ENCODE measurements at regions not wholly inside any gene's neighbourhood (a gene's known extent, or its start where the extent isn't known, plus 50 kb on each side); places are given as distances from the start of the nearest gene placed in this dataset.

DNA sequence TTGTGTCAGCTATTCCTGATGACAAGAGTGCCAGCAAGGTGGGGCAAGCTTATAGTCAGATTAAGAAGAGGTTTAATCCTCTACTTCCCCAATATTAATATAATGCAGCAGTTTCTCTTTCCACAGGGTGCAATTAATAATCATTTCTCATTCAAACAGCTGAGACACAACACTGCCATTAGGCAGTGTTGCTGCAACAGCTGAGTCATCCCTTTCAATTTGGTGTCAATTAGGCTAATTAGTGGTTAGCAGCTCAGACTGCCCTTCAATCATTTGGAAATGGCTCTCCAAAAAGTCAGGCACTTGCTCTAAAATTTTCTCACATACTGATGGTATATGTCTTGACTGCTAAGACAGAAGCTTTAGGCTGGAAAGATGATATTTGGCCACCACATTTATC lies 265.7 kb upstream of the FAM241A start:
- no peak for TF ChIP-seq TCF12 (IDR thresholded peaks at IDR 0.05; ENCODE audit: low read depth)
- no peak for TF ChIP-seq EGR1 (IDR thresholded peaks at IDR 0.05)
- no peak for TF ChIP-seq ZBTB7A (IDR thresholded peaks at IDR 0.05; ENCODE audit: low read depth)
- TF ChIP-seq USF1 (IDR thresholded peaks at IDR 0.05): no peak
- no peak for TF ChIP-seq CREB1 (IDR thresholded peaks at IDR 0.05; ENCODE audit: low read depth)

DNA sequence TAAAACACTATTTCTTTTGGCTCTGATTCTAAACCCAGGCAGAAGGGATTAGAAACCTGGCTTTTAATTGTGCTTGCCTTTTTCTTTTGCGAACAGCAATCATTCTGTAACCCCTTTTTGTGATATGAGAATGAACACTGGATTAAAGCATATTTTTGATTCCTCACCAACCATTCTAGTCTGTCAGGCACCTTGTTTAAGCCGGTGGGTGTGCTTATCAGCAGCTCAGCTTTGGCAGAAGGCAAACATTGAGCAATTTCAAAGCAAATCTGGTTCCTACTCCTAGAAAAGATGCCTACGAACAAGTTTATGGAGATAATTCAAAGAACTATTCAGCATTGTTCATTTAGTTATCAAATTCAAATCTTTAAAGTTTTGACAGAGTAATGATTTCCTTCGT lies 265.1 kb upstream of the FAM241A start:
- TF ChIP-seq RAD21 (IDR thresholded peaks at IDR 0.05; ENCODE audit: low read depth) (no peak), USF1 (IDR thresholded peaks at IDR 0.05) (no peak), NFIC (IDR thresholded peaks at IDR 0.05) (no peak)

- TF ChIP-seq MAX (IDR thresholded peaks at IDR 0.05) (no peak), NFIC (IDR thresholded peaks at IDR 0.05) (no peak), TCF12 (IDR thresholded peaks at IDR 0.05; ENCODE audit: low read depth) (no peak), ZBTB7A (IDR thresholded peaks at IDR 0.05; ENCODE audit: low read depth) (no peak), TEAD4 (IDR thresholded peaks at IDR 0.05) (no peak), EP300 (IDR thresholded peaks at IDR 0.05; ENCODE audit: borderline replicate concordance) (no peak), FOXM1 (IDR thresholded peaks at IDR 0.05; ENCODE audit: borderline replicate concordance, low read depth) (no peak), RAD21 (IDR thresholded peaks at IDR 0.05; ENCODE audit: low read depth) (no peak), EGR1 (IDR thresholded peaks at IDR 0.05) (no peak), USF1 (IDR thresholded peaks at IDR 0.05) (no peak), CEBPB (IDR thresholded peaks at IDR 0.05) (no peak), CREB1 (IDR thresholded peaks at IDR 0.05; ENCODE audit: low read depth) (no peak), TAF1 (IDR thresholded peaks at IDR 0.05; ENCODE audit: low read depth) (no peak)
- TF ChIP-seq, protein P1, sequence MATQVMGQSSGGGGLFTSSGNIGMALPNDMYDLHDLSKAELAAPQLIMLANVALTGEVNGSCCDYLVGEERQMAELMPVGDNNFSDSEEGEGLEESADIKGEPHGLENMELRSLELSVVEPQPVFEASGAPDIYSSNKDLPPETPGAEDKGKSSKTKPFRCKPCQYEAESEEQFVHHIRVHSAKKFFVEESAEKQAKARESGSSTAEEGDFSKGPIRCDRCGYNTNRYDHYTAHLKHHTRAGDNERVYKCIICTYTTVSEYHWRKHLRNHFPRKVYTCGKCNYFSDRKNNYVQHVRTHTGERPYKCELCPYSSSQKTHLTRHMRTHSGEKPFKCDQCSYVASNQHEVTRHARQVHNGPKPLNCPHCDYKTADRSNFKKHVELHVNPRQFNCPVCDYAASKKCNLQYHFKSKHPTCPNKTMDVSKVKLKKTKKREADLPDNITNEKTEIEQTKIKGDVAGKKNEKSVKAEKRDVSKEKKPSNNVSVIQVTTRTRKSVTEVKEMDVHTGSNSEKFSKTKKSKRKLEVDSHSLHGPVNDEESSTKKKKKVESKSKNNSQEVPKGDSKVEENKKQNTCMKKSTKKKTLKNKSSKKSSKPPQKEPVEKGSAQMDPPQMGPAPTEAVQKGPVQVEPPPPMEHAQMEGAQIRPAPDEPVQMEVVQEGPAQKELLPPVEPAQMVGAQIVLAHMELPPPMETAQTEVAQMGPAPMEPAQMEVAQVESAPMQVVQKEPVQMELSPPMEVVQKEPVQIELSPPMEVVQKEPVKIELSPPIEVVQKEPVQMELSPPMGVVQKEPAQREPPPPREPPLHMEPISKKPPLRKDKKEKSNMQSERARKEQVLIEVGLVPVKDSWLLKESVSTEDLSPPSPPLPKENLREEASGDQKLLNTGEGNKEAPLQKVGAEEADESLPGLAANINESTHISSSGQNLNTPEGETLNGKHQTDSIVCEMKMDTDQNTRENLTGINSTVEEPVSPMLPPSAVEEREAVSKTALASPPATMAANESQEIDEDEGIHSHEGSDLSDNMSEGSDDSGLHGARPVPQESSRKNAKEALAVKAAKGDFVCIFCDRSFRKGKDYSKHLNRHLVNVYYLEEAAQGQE (IDR thresholded peaks at IDR 0.05; ENCODE audit: low read depth): no peak
Measured at GRCh38 chr4:111883557-111883999, 261.7 kb upstream of the FAM241A start.

GRCh38 chr4:111890412-111890811 lies 254.8 kb upstream of the FAM241A start:
- TF ChIP-seq RAD21 (IDR thresholded peaks at IDR 0.05; ENCODE audit: low read depth) (no peak), EGR1 (IDR thresholded peaks at IDR 0.05) (no peak), USF1 (IDR thresholded peaks at IDR 0.05) (no peak), NFIC (IDR thresholded peaks at IDR 0.05) (no peak), TAF1 (IDR thresholded peaks at IDR 0.05; ENCODE audit: low read depth) (no peak), FOXM1 (IDR thresholded peaks at IDR 0.05; ENCODE audit: borderline replicate concordance, low read depth) (no peak), CREB1 (IDR thresholded peaks at IDR 0.05; ENCODE audit: low read depth) (no peak), CEBPB (IDR thresholded peaks at IDR 0.05) (no peak), TEAD4 (IDR thresholded peaks at IDR 0.05) (no peak), EP300 (IDR thresholded peaks at IDR 0.05; ENCODE audit: borderline replicate concordance) (no peak), YY1 (IDR thresholded peaks at IDR 0.05; ENCODE audit: low read depth) (no peak), MAX (IDR thresholded peaks at IDR 0.05) (no peak), TCF12 (IDR thresholded peaks at IDR 0.05; ENCODE audit: low read depth) (no peak)
- TF ChIP-seq, protein P1 (IDR thresholded peaks at IDR 0.05; ENCODE audit: low read depth): no peak

- TF ChIP-seq EGR1 (IDR thresholded peaks at IDR 0.05): no peak
Measured at GRCh38 chr4:111905511-111905910, 239.7 kb upstream of the FAM241A start.

DNA sequence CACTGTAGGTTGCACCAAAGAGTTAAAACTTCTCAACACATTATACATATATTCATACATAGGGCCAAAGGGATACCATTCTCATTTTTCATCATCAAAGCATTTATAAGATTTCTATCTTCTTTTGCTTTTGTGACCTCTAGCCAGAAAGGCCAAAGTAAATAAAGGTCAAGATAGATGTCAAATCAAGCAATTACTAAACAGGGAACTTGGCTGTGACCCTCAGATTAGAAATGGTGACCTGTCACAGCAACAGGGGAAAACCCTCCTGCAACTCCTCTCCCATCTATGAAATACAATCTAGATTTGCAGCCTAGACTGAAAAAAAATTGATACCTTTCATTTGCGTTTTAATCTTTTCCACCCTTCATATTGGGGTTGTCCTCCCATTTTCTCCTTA lies 225.6 kb upstream of the FAM241A start:
- TF ChIP-seq TEAD4 (IDR thresholded peaks at IDR 0.05) (no peak), EP300 (IDR thresholded peaks at IDR 0.05; ENCODE audit: borderline replicate concordance) (no peak), RAD21 (IDR thresholded peaks at IDR 0.05; ENCODE audit: low read depth) (no peak), ZBTB7A (IDR thresholded peaks at IDR 0.05; ENCODE audit: low read depth) (no peak), TCF12 (IDR thresholded peaks at IDR 0.05; ENCODE audit: low read depth) (no peak), TAF1 (IDR thresholded peaks at IDR 0.05; ENCODE audit: low read depth) (no peak)

Measured in Ishikawa (cell line).